HG02798 (cell line): ENCODE measurements at regions not wholly inside any gene's neighbourhood (a gene's known extent, or its start where the extent isn't known, plus 50 kb on each side); places are given as distances from the start of the nearest gene placed in this dataset.

Experiments used
- ATAC-seq: cut with Tn5 transposase; IDR thresholded peaks from one replicate; pipeline ENCODE4 v1.9.1; 2021; ENCODE audit warnings: mild to moderate bottlenecking; ENCODE audit not compliant: unreplicated experiment, poor library complexity

DNA sequence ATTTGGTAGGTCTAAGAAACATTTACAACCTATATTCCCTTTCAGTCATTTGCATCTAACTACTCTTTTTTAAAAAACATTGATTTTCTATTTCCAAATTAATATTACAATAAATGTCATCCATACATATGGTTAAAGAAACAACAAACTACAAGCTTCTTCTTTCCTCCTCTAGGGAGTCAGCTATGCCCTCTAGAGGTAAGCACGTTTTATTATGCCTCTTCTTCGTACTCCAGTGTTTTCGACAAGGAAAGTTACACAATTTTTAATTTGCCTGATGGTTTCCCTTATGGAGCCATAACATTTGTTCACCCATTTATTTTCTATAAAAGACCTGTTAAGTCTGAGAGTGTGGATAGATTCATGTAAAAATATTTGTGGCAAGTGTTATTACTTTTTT, 183.4 kb upstream of the CDH7 start:
- ATAC-seq: no peak

DNA sequence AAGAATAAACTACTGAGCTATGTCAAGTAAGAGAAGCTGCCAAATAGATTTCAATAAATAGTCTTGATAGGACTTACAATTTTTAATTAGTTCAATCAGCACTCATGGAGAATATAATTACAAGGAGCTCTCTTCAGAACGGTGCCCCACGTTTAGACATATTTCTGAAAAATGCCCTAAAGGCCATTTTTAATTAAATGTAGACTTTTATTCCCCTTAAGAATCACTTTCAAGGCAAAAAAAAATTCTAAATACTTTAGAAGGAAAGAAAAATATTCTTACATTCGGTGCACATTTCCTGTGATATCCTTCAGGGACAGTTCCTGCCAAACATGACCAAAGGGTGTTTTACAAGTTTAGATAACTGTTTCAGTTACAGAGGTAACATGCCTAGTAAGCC, 202.5 kb upstream of the CDH7 start:
- no peak for ATAC-seq

DNA sequence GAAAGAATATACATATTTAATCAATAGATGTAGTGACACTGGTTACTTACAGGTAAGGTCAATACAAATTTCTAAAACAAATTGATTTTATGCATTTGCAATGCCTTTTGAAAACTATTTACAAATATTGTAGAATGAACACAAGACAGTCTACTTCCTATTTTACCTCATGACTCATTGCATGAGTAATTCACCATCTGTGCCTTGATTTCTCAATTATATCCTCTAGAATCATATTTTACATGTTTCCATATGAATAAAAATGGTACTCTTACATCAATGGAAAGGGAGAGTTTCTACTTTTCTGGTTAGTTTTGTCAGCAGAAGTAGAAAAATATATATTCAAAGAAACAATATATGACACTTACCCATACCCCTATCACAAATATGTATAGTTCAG, 203.8 kb upstream of the CDH7 start:
- ATAC-seq: no peak

DNA sequence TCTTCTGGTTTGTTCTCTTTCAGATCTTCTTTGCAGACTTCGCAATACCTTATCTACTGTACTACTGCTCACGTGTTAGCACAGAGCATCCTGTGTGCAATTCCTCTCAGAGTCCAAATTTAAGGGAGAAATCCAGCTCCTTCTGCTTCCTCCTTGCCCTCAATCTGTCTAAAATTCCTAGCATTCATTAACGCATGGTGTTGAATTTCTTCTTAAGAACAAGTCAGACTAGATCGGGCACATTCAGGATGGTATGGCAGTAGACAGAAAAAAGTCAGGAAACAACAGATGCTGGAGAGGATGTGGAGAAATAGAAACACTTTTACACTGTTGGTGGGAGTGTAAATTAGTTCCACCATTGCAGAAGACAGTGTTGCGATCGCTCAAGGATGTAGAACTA, 206.1 kb upstream of the CDH7 start:
- no peak for ATAC-seq

DNA sequence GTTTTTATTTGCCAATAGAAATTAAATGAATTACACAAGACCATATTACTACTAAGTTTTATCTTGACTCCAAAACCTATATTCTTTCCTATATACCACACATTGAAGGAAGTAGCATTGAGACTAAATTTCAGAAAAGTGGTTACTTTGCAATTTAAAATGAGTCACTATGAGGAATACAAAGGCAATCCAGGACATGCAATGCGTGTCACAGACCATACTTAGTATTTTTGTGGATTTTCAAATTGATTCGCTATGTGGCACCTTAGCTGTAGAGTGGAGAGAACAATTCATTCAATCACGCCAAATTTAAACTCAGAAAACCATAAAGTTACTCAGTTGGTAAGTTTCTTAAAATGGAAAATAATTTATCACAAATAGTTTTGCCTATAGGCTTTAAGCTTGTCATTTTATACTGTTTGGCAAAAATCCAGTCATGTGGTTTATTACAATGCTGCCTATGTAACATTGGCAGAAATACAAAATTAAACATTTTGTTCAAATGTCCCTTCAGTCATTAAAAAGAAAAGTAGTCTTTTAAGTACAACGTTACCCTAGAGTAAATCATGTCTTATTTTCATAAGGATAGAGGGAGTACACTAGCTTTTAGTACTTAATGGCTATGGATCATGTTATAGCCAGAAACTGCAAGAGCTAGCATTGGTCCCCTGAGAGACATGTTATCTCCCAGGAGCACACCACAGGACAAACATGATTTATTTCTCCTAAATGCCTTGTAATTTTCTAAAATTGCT, 222.8 kb upstream of the CDH7 start:
- no peak for ATAC-seq

DNA sequence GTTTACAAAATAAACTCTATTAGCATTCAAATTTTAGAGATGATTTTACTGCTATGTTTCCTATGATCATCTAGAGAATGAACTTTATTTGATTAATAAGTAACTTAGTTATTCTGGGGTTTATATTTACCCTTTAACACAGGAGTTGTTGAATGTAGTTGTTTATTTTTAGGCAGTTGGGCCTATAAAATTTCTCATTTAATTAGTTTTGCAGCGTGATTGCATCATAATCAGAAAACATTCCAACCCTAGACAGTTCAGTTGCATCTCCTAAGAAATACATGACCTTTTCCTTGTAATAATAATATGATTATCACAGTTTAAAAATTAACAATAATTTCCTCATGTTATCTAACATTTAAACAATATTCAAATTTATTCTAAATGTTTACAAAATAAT, 224.7 kb upstream of the CDH7 start:
- no peak for ATAC-seq

DNA sequence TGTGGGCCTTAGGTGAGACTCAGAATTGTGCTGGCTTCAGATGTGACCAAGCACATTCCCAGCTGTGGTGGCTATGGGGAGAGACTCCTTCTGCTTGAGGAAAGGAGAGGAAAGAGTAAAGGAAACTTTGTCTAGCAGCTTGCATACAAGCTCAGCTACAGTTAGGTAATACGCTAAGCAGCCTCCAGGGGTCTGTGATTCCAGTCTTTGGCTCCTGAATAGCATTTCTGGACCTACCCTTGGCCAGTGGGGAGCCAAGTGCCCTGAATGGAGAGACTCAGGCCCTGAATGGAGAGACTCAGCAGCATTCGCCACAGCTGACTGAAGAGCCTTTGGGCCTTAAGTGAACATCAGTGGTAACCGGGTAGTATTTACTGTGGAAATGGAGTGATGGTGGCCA, 227.4 kb upstream of the CDH7 start:
- no peak for ATAC-seq

DNA sequence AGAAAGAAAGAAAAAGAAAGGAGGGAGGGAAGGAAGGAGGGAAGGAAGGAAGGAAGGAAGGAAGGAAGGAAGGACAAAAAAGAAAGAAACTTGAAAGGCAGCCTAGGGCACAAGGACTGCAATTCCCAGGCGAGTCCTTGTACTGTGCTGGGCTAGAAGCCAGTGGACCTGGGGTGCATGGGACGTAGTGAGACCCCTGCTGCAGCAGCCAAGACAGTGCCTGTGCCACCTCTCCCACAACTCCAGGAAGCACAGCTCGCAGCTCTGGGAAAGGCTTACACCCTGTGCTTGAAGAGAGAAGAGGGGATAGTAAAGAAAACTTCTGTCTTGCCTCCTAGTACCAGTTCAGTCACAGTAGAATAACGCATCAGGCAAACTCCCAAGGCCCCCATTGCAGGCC, 227.9 kb upstream of the CDH7 start:
- ATAC-seq: no peak

DNA sequence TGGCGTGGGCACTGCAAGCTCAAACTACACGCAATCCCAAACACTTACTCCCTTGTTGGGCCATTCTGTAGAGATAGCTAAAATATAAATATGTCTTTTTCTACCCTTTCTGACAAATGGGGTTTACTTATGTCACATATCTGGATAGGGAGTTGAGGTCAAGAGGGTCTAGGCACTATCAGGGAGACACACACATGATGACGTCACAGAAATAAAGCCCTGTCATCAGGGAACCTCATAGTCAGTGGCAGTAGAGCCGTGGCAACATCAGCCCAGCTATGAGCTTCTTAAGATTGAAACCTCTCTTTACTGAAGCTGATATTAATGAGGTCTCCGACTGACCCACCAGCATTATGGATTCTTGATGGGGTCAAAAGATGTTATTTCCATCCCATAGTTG, 234.6 kb upstream of the CDH7 start:
- no peak for ATAC-seq

DNA sequence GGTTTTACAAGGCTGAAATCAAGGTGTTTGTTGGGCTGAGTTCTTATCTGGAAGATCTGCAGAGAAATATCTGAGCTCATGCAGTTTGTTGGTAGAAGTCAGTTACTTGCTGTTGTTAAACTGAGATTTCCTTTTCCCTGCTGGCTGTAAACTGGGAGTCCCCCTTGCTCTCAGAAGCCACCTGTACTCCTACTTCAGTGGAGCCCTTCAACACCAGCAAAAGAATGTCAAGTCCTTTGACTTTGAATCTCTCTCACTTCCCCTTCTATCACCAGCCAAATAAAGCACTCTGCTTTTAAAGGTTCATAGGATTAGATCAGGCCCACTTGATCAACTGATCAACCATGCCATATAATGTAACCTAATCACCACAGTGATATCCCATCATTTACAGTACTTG, 252.2 kb upstream of the CDH7 start:
- ATAC-seq: no peak

DNA sequence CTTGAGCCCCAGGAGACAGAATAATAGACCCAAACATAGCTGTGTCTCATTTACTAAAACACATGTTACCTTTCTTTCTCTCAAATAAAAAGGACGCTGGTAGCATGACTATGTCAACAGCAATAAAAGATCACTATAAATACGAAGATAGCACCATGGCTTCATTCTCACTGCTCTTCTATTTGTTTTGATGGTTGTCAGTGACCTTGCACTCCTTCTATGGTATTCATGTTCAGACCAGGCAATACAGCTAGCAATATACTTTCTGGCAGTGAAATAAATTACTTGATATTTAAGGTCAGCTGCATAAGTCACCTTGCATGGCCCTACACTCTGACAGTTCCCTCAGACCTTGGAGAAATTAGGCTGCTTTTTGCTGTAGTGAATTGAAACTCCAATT, 263.2 kb upstream of the CDH7 start:
- no peak for ATAC-seq

DNA sequence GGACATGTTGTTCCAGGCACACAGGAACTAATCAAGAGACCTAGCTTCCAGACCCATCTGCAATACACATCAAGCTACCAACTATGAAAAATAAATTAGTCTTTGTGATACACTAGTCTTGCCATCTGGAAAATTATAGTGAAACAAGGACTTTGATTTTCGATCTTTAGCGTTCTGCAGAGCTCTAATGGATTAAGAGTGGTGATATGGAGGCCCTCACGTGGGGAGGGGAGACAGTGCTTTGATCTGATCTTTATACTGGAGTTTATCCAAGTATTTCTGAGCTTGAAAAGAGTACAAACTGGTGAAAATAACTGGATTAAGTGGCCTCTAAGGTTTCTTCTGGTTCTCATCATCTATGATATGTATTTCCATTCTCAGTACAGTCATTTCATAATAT, 273.4 kb upstream of the CDH7 start:
- no peak for ATAC-seq

DNA sequence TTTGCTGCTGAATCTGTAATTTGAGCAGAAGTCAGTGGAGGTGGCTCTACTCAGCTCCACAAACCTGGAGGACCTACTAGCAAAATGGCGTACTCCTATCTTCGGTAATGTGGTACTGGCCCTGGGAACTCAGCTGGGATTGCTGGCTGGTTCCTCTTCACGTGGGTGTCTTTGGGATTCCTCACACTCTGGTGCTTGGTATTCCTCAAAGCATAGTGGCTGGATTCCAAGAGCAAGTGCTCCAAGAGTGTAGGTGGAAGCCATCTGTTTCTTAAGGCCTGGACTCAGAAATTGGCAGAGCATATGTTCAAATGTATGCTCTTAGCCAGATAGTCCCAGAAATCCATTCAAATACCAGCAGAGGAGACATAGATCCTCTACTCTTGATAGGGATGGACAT, 281.9 kb upstream of the CDH7 start:
- ATAC-seq: no peak

DNA sequence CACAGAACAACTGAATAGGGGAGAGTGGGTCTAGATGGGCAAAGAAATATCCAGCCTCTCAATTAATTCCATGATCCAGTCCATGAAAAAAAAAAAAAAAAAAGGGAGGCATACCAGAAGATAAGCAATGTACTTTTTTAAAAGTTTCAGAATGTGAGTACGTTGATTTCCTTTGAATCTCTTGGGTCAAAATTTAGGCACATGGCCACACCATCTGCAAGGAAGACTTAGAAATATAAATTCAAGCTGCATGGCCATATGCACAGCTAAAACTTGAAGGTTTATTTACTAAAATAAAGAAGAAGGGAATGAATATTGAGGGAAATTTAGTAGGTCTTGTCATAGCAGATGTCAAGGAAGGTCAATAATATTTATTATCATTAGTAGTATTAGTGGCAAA, 286.5 kb upstream of the CDH7 start:
- ATAC-seq: no peak

DNA sequence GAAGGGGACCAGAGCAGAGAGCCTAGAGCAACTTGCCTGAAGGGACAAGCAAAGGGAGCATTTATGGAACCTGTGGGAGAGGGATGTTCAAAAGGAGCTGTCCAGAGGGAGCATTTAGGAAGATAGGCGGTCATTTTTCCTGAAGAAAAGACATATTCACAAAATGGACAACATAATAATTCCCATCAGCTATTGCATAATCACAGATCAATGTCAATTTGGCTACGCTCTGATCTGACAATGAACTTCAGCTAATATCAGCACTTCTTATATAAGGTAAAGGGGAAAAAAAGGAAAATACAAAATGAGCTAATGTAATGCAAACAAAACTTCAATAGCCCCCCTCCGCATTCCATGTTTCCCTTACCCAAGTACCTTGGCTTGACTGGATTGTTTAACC, 291.1 kb upstream of the CDH7 start:
- ATAC-seq: no peak

DNA sequence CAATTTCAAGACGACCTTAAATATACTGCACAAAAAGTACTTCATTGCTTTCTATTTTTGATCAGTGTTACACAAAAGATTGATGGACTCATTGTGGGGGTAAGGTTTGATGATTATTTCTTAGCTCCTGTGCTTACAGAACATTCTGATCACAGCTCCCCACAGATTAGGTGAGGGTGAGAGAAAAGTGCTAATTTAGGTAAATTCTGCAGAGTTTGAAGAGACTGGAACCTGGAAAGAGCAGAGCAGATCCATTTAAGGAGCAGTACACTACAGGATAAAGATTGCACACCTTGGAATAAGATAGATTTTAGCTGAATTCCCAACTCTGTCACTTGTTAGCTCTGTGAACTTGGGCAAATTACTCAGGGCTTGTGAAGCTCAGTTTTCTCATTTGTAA, 291.9 kb upstream of the CDH7 start:
- ATAC-seq: no peak

DNA sequence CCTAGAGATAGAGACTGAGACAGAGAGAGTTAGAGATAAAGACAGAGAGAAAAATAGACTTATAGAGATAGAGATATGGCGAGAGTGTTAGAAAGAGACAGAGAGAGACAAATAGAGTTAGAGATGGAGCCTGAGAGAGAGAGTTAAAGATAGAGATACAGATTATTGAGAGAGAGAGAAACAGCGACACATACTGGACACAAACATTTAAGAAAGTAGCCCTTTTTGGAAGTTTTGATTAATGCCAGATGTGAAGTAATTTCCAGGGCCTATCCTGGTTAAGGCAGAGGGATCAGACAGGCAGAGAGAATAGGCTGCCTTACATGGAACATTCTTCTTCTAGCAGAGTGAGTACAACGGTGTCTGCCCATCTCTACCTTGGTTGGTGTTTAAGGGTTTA, 311.6 kb upstream of the CDH7 start:
- ATAC-seq: no peak

DNA sequence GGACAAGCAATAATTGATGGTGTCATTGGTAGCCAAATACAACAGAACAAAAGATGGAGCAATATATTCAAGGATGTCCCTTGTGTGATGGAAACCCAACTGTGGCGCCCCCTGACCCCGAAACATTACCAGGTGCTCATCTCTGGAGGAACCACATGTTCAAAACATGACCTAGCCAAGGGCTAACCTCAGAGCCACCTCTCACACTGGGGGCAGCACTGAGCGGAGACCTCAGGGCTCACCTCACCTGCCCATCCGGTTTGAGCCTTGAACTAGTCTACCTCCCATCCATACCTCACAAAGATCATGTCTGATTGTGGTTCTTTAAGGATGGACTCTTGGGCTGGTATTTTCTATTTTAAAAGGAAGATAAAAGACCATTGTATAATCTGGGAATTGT, 314.4 kb upstream of the CDH7 start:
- no peak for ATAC-seq

DNA sequence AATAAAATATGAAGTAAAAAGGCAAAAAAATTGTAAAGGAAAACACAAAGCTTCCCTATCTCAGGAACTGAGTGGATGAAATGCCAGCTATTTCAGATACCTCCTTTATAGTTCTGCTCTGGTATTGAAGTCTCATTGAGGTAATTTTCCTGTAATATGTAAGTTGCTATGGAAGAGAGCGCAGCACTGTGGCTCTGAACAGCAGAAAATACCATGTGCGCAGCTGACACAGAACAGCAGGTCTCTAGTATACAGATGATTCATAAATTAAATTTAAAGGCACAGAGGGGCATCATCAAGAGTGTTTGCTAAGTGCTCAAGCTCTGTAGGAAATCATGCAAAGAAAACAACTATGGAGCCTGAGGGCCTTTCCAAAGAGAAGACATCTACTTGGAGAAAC, 315.3 kb upstream of the CDH7 start:
- ATAC-seq: no peak

DNA sequence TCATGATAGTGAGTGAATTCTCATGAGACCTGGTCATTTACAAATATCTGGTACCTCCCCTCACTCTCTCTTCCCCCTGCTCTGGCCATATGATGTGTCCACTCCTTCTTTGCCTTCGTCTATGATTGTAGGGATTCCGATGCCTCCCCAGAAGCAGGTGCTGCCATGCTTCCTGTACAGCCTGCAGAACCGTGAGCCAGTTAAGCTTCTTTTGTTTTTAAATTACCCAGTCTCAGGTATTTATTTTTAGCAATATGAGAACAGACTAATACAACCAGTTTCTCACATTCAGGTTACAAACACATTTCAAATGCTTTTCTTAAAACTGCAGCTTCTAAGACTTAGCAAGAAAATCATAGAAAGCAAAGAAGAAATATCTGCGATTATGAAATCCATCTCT, 321.2 kb upstream of the CDH7 start:
- no peak for ATAC-seq

DNA sequence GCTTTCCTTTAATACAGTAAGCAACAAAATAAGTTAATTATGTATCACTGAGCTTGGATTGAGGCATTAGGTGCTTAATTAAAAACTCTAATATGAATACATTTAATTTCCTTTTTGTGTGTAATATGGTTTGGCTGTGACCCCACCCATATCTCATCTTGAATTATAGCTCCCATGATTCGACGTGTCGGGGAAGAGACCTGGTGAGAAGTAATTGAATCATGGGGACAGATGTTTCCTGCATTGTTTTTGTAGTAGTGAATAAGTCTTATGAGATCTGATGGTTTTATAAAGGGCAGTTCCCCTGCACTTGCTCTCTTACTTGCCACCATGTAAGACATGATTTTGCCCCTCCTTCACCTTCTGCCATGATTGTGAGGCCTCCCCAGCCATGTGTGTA, 325.4 kb upstream of the CDH7 start:
- no peak for ATAC-seq

DNA sequence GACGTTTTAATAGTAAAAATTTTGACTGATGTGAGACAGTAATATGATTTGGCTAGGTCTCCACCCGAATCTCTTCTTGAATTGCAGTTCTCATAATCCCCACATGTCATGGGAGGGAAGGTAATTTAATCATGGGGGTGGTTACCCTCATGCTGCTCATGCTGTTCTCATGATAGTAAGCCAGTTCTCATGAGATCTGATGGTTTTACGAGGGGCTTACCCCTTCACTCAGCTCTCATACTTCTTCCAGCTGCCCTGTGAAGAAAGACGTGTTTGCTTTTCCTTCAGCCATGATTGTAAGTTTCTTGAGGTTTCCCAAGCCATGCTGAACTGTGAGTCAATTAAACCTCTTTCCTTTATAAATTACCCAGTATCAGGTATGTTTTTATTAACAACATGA, 327.0 kb upstream of the CDH7 start:
- no peak for ATAC-seq
